NCI-H1417 (cell line): ENCODE measurements at regions not wholly inside any gene's neighbourhood (a gene's known extent, or its start where the extent isn't known, plus 50 kb on each side); places are given as distances from the start of the nearest gene placed in this dataset.
"Not testable (repeated sequence)": the region's sequence is repeated elsewhere in the genome, so short reads cannot be mapped to it uniquely, and the experiment has no call there.

ENCODE experiments used
- DNase-seq, 3 experiments: peaks; one replicate each; lab custom pipeline; 2025; lab: John Stamatoyannopoulos, UW

DNA sequence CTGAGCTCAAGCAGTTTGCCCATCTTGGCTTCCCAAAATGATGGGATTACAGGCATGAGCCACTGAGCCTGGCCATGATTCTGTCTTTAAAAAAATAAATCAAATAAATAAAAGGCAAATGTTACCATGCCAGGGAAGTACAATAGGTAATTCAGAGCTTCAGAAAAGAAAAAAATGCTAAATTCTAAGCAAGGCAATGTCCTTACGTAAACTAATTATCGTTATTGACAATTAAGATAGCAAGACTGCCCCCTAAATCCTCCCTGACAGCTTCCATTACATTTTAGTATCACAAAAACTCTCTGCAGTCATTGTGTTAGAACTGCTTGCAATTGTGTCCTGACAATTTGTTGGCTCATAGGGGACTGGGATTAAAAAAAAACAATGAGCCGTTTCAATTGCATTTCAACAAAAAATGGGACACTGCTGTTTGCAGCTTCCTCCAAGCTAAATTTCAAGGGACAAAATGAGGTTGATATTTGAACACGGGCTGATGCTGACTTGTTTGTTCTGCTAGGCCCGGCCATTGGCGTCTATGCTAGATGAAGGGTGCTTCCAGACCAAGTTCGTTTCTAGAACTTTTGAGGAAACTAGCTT, 88.9 kb downstream of the MOGAT1 start:
- DNase-seq = no peak

DNA sequence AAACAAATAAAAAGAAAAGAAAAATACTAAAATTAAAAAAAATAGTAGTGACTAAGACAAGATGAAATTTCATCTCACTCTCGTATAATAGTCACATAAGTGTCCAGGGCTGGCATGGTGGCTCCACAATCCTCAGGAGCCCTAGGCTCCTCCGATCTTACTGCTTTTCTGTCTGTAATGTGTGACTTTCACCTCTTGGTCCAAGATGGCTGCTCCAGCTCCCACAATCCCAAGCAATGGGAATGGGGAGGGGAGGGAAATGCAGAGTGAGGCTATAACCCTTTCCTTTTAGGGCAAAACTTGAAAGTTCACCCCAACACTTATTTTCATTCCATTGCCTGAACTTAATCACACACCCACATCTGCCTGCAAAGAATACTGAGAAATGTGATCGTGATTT, 90.4 kb downstream of the MOGAT1 start:
- no peak for DNase-seq

DNA sequence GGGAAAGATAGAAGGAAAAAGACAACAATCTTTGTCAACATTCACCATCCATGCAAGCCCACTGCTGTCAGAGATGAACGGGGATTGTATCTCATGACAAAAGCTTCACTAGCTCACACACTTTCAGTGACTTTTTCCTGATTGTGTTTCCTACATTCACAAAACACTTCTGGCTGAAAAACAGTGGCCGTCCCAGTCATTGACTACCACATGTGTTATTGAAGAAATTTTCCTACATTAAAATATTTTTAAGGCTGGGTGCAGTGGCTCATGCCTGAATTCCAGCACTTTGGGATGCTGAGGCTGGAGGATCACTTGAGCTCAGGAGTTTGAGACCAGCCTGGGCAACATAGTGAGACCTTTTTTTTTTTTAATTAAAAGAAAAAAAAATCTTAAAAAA, 90.9 kb downstream of the MOGAT1 start:
- no peak for DNase-seq

DNA sequence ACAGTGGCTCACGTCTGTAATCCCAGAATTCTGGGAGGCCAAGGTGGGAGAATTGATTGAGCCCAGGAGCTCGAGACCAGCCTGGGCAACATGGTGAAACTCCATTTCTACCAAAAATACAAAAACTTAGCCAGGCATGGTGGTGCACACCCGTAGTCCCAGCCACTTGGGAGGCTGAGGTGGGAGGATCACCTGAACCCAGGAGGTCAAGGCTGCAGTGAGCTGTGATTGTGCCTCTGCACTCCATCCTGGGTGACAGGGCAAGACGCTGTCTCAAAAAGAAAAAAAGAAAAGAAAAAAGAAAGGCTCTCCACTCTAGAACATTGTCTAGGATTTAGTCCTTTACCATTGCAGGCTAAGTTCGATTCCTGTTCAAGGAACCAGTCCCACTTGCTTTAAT, 94.4 kb downstream of the MOGAT1 start:
- not testable (repeated sequence) for DNase-seq

DNA sequence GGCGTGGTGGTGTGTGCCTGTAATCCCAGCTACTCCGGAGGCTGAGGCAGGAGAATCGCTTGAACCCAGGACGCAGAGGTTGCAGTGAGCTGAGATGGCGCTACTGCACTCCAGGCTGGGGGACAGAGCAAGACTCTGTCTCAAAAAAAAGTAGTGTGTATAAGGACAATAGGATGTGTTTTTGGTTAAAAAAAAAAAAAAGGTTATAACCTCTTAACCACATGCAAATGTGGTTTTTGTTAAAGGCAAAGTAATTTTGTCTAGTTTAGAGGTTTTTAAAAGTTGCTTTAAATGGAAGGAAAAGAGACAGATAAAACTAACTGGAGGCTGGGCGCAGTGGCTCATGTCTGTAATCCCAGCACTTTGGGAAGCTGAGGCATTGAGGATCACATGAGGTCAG, 92.8 kb upstream of the ACSL3 start:
- not testable (repeated sequence) for DNase-seq

DNA sequence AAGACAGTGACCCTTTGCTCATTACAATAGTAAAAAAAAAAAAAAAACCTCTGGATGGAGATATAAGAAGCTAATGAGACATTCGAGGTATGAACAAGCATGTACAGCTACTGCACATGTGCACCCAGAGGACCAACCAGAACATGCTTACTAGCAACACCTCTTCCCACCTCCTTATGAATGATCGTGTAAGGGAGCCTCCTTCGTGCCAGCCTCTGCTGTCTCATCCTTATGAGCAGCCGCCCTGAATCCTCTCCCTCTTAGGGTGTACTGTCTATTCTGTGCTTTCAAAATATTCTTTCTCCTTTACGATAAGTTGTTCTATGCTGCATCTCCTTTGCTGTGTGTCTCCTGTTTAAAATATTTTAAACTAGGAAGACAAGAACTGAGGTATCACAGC, 91.4 kb upstream of the ACSL3 start:
- DNase-seq = no peak

DNA sequence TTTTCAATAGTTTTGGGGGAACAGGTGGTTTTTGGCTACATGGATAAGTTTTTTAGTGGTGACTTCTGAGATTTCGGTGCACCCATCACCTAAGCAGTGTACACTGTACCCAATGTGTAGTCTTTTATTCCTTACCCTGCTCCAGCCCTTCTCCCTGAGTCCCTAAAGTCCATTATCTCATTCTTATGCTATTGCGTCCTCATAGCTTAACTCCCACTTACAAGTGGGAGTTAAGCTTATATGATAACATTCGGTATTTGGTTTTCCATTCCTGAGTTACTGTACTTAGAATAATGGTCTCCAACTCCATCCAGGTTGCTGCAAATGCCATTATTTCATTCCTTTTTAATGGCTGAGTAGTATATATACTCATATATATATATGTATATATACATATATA, 90.9 kb upstream of the ACSL3 start:
- DNase-seq = no peak

DNA sequence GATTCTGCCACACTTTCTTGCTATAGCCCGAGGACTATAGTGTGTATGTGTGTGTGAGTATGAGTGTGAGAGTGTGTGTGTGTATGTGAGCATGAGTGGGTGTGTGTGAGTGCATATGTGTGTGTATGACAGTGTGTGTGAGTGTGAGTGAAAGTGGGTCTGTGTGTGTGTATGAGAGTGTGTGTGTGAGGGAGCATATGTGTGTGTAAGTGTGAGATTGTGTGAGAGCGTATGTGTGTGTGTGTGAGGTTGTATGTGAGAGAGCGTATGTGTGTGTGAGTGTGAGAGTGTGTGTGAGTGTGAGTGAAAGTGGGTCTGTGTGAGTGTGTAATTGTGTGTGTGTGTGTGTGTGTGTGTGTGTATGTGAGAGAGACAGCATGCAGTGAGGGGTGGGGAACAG, 89.0 kb upstream of the ACSL3 start:
- no peak for DNase-seq

DNA sequence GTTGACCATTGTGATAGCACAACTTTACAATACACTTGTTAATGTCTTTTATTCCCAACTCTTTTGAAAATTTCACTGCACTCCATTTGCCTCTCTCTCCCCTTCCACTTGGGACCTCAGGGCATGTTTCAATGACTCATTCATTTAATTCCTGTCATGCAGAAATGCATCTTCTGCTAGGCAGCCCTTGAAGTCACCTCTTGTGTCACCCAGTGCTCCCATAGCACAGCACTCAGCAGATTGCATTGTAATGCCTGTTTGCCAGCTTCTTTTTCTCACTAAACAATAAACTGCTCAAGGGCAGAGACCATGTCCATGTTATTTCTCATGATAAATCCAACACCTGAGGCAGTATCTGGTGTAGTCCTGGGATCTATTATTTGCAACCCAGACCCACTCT, 85.9 kb upstream of the ACSL3 start:
- DNase-seq = peak in 1 of 3 experiments; percentile 36

DNA sequence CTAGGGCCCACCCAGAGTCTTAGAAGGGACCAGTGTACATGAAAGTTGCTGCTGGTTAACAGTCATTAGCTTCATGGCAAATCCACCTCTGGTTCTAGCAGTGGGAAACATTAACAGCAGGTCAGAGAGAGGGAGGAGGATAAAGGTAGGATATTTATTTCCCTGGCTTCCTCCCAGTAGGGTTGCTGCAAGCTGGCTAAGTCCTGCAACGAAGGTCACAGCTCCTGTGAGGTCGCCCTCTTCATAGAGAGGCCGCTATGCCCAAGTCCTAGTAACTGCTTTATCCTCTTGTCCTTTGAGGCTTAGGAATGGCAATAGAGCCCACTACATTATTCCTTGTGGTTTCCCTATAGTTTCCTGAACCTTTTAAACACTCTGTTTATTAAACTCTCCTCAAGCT, 84.0 kb upstream of the ACSL3 start:
- DNase-seq = no peak

DNA sequence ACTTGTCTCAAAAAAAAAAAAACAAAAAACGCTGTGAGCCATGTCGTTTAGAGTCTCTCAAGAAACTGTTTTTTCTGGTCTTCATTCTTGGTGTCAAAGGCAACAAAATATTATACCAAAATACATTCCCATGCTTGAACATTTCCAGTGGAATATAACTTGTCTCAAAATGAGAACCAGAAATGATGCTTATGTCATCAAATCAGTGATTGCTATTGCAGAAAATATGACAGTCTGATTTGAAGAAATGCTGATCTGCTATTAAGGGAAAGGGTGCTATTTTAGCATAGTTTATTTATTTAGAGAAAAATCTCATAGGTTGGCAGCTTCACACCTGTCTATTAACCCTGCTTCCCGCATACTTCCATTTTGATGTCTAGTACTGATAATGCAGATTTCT, 82.4 kb upstream of the ACSL3 start:
- no peak for DNase-seq

DNA sequence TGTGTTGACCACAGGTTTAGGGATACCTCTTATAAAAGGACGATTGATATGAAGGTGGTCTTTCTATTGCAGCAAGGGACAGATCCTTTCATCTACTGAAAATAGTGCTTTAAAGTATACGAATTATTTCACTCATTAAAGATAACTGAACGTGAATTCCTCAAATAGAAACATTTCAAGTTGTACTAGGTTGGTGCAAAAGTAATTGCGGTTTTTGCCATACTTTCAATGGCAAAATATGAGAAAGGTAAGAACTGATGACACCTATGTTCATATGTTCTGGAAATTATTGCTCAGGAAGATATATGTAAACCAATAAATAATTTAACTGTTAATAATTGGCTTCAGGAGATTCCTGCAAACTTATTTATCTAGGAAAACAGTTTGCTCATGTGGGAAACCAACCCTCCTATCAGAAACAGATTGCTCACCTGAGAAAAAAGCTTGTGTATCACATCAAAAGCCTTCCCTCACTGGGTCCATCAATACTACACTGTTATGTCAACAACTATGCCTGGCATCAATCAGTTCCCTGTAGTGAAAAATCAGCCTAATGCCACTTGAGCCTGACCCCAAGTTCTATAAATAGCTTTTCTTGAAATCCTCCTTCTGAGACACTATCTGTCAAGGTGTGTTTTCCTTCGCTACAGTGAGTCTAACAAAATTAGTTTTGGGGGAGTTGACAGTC, 81.5 kb upstream of the ACSL3 start:
- DNase-seq = peak in 1 of 3 experiments; percentile 26

DNA sequence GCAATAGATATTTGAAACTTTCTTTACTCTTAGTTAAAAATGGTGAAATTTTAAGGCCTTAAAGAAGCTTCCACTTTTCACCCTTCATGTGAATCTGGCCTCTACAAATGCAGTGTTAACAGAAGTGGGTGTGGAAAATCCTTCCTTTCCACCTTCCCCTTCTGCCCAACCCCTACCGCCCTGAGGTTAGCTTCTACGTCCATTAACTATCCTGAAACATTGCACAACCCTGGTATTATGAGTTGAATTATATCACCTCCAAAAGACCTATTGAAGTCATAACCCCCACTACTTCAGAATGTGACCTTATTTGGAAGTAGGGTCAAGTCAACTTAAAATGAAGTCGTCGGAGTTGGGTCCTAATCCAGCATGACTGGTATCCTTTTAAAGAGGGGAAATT, 80.8 kb upstream of the ACSL3 start:
- DNase-seq = no peak

DNA sequence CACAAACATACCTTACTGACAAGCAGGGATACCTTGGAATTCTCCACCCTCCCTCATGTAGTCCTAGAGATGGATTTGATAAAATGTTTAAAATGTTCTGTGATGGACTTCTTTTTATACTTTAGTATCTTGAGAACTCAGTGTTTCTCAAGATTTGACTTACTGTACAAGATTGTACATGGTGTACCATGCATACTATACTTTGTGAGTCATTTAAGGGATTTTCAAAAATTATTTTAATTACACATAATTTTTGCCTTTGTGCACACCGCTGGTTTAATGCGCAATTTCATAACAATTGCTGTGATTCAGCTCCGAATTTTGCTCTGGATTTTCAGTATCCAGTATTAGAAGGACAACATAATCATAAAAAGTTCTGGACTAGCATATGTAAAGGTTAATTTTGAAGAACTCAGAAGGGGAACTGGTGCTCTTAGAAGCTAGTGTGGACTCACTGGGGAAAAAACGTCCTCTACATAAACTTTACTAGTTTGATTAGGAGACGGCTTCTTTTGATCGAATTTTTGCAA, 78.6 kb upstream of the ACSL3 start:
- DNase-seq = no peak

DNA sequence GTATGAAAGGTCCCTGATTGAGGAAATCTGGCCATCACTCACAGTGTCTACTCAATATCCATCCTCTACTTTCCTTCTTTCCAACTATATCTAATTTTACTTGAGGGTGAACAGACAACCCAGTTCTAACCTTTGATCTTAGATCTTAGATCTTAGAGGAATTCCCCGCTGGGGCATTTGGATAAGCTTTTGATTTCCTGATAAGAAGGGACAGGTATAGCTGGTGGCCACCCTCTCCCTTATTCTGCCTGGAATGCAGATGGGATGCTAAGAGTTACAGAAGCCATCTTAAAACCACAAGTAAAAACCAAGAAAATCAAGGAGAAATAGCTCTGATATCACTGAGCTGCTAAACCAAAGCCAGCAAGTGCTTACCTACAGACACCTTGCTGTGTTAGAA, 77.2 kb upstream of the ACSL3 start:
- DNase-seq = no peak

DNA sequence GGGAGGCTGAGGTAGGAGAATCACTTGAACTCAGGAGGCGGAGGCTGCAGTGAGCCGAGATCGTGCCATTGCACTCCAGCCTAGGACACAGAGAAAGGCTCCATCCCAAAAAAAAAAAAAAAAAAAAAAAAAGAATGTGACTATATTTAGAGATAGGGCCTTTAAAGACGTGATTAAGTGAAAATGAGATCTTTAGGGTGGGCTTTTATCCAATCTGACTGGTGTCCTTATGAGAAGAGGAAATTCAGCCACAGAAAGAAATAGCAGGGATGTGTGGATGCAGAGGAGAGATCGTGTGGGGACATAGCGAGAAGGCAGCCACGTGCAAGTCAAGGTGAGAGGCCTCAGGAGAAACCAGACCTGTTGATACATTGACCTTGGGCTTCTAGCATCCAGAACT, 69.9 kb upstream of the ACSL3 start:
- no peak for DNase-seq

DNA sequence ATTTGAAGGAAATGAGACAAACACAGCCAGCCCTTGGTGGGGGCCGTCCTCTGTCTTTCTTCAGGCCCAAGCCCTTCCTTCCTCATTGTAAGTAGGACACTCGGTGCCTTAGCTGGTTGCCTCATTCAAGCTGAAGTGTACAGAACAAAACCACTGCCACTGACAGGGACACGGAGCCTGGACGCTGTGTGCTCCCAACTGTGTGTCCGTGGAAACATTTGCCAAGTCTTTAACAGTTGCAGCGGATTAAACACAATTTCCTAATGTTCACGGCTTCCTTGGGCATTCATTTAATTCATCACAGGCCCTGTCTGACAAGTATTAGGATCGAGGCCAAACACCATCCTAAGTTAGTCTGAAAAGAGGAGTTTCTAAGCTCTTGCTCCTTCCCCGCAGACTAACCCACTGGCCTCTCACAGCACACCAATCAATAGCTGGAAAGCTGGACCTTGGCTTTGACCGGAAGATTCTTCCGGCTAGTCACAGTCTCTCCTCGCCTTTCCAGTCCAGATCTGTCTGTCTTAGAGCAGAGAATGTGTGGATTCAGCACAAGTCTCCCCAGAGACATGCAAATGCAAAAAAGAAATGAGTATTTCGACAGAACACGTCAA, 68.7 kb upstream of the ACSL3 start:
- DNase-seq = no peak

DNA sequence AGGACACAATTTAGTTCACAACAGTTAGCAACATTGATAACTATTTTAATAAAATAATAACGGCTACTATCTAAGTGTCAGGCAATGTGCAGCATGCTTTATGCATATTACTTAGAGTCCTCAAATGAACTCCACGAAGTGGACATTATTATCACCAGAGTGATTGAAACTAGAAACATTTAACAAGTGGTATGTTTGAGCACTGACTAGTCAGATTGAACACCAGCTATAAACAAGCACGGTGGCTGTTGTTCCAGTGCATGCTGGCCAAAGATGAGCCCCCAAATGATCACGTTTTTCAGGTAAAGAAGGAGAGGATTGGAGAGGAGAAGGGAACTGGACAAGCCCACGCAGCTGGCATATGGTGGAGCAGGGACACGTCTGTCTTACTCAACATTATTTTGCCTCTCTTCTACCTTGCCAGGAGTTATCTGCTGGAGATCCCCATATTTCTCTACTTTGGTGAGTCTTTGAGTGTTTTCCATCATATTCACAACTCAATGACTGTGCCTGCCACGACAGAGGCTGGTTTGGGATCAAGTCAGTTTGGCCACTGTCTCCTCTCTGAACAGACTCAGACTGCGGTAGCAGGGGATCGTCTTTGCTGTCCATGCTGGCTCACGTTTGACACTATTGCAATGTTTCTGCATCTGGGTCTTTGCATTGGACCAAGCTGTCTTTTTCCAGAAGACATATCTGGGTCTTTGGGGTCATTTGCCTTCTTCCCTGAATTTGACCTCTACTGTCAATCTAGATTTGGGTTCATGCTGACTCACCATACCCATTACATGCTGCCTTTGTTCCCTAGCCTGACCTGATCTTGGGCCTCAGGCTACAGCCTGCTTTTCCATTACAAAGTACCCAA, 66.0 kb upstream of the ACSL3 start:
- no peak for DNase-seq

DNA sequence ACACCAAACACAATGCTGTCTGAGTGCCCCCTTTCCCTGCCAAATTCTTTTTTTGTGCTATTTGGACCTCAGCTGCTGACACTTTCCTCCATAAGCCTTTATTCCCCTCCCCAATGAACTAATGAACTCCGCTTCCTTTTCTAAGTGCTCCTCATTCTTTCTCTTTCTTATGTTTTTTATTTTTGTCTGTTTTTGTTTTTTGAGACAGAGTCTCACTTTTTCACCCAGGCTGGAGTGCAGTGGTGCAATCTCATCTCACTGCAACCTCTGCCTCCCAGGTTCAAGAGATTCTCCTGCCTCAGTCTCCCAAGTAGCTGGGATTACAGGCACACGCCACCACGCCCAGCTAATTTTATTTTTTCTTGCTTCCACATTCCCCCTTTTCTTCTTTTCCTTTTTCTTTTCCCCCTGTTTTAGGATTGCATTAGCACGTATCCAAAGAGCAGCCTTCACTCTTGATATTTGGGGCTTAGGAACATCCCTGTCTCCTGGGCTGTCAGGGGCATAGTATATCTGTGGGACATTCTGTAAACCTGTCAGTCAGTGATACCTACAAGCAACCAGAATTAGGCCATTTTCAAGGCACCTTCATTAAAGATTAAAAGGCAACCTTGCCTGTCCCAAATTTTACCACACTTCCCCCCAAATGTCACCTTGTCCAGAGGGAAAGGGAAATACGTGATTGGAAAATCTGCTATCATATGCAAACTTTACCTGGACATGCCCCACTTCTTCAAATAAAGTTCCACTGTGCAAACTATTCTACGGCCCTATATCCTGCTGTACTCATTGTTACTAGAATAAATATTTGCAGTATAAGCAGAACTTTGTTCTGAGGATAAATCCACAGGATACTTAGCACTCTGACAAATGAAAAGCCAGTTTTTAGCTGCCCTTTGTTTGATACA, 65.1 kb upstream of the ACSL3 start:
- DNase-seq = no peak

DNA sequence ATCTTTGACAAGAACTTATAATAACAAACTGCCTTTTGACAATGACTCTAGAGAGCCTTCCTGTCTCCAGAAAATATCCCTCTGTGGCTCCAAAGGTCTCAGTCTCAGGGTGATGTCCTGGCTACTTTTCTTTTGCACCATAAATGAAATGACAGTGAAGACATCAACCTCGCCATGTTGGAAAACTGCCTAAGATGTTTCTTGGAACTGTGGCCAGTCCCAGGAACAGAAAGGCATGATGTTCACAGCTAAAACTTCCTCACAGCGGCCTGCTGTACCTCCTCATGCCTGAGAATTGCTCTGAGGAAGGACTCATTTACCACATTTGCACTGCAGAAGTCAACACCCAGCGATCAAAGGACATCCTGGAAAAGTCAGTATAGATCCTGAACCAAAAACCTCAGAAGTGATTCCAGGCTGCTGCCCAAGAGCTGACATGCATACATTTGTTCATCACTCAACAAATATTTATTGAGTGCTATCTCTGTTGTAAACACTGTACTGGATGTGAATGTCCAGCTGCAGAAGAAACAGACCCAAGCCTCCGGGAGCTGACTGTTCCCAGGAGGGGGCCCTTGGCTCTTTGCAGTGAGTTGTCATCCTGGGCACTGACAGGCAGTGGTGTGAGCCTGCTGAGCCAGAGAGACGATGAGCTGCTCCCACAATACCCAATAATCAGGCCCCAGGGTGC, 64.3 kb upstream of the ACSL3 start:
- peak in 2 of 3 experiments; percentile 62 to 81 for DNase-seq

DNA sequence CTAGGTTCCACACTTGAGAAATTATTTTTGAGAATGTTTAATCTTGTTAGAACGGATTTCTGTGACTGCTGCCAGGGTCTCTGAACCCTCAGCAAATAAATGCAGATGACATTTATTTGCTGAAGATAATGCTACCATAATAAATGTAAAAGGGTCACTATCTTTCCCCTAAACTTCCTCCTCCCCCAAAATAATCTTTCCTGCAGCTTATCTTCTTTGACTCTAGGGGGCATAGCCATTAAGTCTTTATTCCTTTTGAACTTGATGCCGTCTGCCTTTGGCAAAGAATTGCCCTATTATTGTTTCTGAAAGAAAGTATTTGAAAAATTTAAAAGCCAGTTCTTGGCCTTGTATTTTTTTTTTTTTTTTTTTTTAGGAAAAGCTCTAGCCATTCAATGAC, 63.6 kb upstream of the ACSL3 start:
- peak in 2 of 3 experiments; percentile 25 to 56 for DNase-seq
